GM18873 (cell line): ENCODE measurements at regions not wholly inside any gene's neighbourhood (a gene's known extent, or its start where the extent isn't known, plus 50 kb on each side); places are given as distances from the start of the nearest gene placed in this dataset.
"Not testable (repeated sequence)": the region's sequence is repeated elsewhere in the genome, so short reads cannot be mapped to it uniquely, and the experiment has no call there.

ENCODE experiments used
- ATAC-seq: cut with Tn5 transposase; IDR thresholded peaks from one replicate; pipeline ENCODE4 v1.9.1; 2021; ENCODE audit warnings: mild to moderate bottlenecking, moderate library complexity, moderate number of reproducible peaks; ENCODE audit not compliant: unreplicated experiment, low FRiP score

DNA sequence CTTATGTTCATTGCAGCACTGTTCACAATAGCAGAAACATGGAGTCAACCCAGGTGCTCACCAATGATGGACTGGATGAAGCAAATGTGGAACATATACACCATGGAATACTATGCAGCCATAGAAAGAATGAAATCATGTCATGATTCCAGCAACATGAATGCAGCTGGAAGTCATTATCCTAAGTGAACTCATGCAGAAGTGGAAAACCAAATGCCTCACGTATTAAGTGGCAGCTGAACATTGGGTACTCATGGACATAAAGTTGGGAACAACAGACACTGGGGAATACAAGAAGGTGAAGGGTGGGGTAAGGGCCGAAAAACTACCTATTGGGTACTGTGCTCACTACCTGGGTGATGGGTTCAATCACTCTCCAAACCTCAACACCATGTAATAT lies 915.9 kb downstream of the UQCRFS1 start:
- ATAC-seq, result no peak

GRCh38 chr19:28296506-28296905 lies 916.4 kb downstream of the UQCRFS1 start:
- ATAC-seq, result no peak

DNA sequence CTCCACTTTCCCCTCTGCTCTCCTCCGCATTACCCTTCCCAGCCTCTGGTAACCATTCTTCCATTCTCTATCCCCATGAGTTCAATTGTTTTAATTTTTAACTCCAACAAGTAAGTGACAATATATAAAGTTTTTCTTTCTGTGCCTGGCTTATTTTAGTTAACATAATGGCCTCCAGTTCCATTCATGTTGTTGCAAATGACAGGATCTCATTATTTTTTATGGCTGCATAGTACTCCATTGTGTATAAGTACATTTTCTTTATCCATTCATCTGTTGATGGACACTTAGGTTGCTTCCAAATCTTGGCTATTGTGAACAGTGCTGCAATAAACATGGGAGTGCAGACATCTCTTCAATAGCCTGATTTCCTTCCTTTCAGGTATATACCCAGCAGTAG lies 918.0 kb downstream of the UQCRFS1 start:
- ATAC-seq, result not testable (repeated sequence)

DNA sequence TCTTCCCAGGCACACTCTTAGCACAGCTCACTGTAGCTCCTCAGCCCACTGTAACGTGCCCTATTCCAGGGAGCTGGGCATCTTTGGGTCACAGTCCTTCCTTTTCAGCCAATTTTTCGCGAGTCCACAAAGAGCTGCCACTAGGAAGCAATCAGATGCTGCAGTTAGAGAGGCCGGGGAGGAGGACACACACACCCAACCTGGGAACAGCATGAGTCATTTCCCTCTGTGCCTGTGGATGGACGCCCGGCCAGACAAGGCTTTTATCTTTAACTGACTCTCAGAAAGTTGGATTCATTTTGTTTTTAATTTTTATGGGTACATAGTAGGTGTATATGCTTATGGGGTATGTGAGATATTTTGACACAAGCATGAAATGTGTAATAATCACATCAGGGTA lies 918.6 kb downstream of the UQCRFS1 start:
- ATAC-seq, result no peak

- no peak for ATAC-seq
Measured at GRCh38 chr19:28293685-28294084, 919.3 kb downstream of the UQCRFS1 start.

- no peak for ATAC-seq
Measured at GRCh38 chr19:28292822-28293500, 920.0 kb downstream of the UQCRFS1 start.

- ATAC-seq, result no peak
Measured at GRCh38 chr19:28291874-28292273, 921.1 kb downstream of the UQCRFS1 start.

- ATAC-seq, result no peak
Measured at GRCh38 chr19:28290963-28291657, 921.8 kb downstream of the UQCRFS1 start.

- no peak for ATAC-seq
Measured at GRCh38 chr19:28289295-28290063, 923.5 kb downstream of the UQCRFS1 start.

GRCh38 chr19:28288572-28289264 lies 924.2 kb downstream of the UQCRFS1 start:
- ATAC-seq, result no peak

GRCh38 chr19:28285917-28286316 lies 927.0 kb downstream of the UQCRFS1 start:
- ATAC-seq, result no peak

DNA sequence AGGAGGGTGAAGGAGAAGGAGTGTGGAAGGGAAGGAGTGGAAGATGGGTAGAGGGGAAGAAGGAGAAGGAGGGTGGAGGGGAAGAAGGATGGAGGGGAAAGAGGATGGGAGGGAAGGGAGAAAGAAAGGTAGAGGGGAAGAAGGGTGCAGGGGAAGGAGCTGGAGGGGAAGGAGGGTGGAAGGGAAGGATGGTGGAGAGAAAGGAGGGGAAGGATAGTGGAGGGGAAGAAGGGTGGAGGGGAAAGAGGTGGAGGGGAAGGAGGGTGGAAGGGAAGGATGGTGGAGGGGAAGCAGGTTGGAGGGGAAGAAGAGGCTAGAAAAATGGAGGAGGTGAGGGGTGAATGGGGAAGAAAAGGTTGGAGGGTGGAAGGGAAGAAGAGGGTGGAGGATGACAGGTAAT lies 927.9 kb downstream of the UQCRFS1 start:
- ATAC-seq, result no peak

GRCh38 chr19:28284389-28284788 lies 928.6 kb downstream of the UQCRFS1 start:
- ATAC-seq, result no peak

- ATAC-seq, result no peak
Measured at GRCh38 chr19:28283592-28283991, 929.4 kb downstream of the UQCRFS1 start.

GRCh38 chr19:28281676-28282075 lies 931.3 kb downstream of the UQCRFS1 start:
- no peak for ATAC-seq

- no peak for ATAC-seq
Measured at GRCh38 chr19:28264556-28264955, 948.4 kb downstream of the UQCRFS1 start.

DNA sequence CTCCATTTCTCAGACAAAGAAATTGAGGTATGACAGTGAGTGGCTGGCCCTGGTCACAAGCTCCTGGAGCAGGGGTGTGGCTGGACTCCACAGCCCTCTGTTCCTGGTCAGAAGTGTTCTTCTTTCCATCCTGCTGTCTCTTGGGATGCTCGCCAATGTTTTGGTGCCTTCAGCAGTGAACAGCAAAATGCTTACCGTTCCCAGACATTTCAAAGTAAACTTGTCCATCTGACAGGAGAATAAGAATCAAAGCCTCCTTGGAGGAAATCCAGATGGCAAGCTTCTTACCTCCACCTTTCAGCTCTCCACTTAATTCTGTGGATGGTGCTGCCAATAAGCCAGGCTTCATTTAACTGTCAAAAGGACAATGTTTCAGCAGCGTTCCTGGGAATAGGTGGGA lies 954.1 kb downstream of the UQCRFS1 start:
- no peak for ATAC-seq

DNA sequence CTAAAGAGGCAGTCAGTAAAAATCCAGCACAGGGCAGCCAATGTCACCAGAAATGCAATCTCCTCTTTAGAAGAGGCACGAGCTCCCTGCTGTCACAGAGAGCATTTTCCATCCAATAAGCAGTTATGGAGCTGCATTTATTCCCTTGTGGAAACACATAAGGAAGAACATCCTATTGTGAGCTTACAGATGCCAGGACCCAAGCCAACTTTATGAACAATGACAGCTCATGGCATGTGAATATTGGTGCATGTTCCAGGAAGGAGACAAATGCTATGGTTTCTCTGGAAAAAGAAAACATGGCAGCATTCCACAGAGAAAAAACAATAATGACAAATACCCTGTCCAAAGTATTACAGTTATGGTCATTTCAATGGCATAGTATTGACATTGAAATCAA lies 955.6 kb downstream of the UQCRFS1 start:
- no peak for ATAC-seq

DNA sequence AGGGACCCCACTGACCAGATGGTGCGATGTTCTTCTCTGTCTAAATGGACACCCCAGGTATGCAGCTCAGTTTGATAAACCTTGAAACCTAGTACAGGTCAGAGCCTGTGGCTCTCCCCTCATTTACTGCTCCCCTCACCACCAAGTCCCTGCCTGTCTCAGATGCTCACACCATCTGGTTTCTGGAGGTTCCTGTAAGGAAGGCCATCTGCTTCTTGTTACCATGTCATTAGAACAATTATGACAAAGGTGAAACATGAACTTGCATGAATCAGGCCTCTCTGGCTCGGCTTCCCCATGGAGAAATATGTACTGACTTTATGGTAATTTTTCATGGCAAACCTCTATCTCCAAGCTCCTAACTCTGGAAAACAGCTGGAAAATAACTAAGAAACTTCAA lies 965.7 kb downstream of the UQCRFS1 start:
- ATAC-seq, result no peak

- ATAC-seq, result no peak
Measured at GRCh38 chr19:28245937-28246336, 967.0 kb downstream of the UQCRFS1 start.

GRCh38 chr19:28244966-28245365 lies 968.0 kb downstream of the UQCRFS1 start:
- ATAC-seq, result no peak
